OCI-LY3 (cell line): ENCODE measurements at regions not wholly inside any gene's neighbourhood (a gene's known extent, or its start where the extent isn't known, plus 50 kb on each side); places are given as distances from the start of the nearest gene placed in this dataset.

Source experiments
- H2AFZ ChIP-seq: fragments of 200-600, 300-600 bp; shearing (Covaris generic); 2 replicates; pipeline ENCODE4 v1.6.0; 2014; ENCODE audit warnings: antibody characterized with exemption, low read depth, low read length
- H3K27ac ChIP-seq: fragments of 200-600, 300-600 bp; sonication (generic); 2 replicates; pipeline ENCODE4 v1.5.1; 2014; ENCODE audit warnings: mild to moderate bottlenecking, low read length, moderate library complexity, mixed read lengths
- H3K27me3 ChIP-seq: fragments of 200-600, 300-600 bp; sonication (generic); 2 replicates; pipeline ENCODE4 v1.6.1; 2014; ENCODE audit warnings: low read depth, low read length, mixed read lengths
- H3K36me3 ChIP-seq: fragments of 200-600, 300-600 bp; sonication (generic); replicated peaks from 2 replicates; pipeline ENCODE3; 2014; ENCODE audit warnings: low read depth, low read length, mixed read lengths
- H3K4me1 ChIP-seq: fragments of 300-600, 200-600 bp; sonication (generic); 2 replicates; pipeline ENCODE4 v1.6.1; 2014; ENCODE audit warnings: low read length, mixed read lengths
- H3K4me2 ChIP-seq: fragments of 200-600, 300-600 bp; sonication (generic); 2 replicates; pipeline ENCODE4 v1.6.1; 2014; ENCODE audit warnings: low read length, mixed read lengths
- H3K4me3 ChIP-seq: fragments of 300-600, 200-600 bp; sonication (generic); 2 replicates; pipeline ENCODE4 v1.5.1; 2014; ENCODE audit warnings: antibody characterized with exemption, mild to moderate bottlenecking, low read length, moderate library complexity
- H3K79me2 ChIP-seq: fragments of 300-600, 200-600 bp; shearing (Covaris generic); 2 replicates; pipeline ENCODE4 v1.6.1; 2014; ENCODE audit warnings: mild to moderate bottlenecking, low read length, mixed read lengths
- H3K9ac ChIP-seq: fragments of 300-600, 200-600 bp; shearing (Covaris generic); 2 replicates; pipeline ENCODE4 v1.6.0; 2014; ENCODE audit warnings: mild to moderate bottlenecking, low read length, moderate library complexity
- H3K9me3 ChIP-seq: fragments of 200-600, 300-600 bp; shearing (Covaris generic); 2 replicates; pipeline ENCODE4 v1.6.1; 2014; ENCODE audit warnings: low read length, mixed read lengths; ENCODE audit not compliant: insufficient read depth
- H4K20me1 ChIP-seq: fragments of 200-600, 300-600 bp; sonication (generic); 2 replicates; pipeline ENCODE4 v1.6.1; 2016; ENCODE audit warnings: low read length, mixed read lengths; ENCODE audit not compliant: insufficient read depth
- CTCF ChIP-seq: fragments of 200-600, 300-600 bp; sonication (generic); IDR thresholded peaks from 2 replicates; pipeline ENCODE4 v1.5.1; 2014; ENCODE audit warnings: antibody characterized with exemption, low read length, low read depth
- EZH2phosphoT487 ChIP-seq: fragments of 200-600 bp; shearing (Covaris generic); IDR thresholded peaks from 2 replicates; pipeline ENCODE4 v1.6.1; 2018; ENCODE audit warnings: antibody characterized with exemption, mixed run types, low read depth

GRCh38 chr11:70523384-70524095 lies 125.2 kb downstream of the CTTN start:
- H2AFZ ChIP-seq = peak overlapping the region; percentile 34; the same call in 1 of the 2 replicates
- H3K79me2 ChIP-seq = no peaks in the 10 kb centered on the region
- H3K9ac ChIP-seq = peak overlapping the region; percentile 26
- peak overlapping the region; percentile 75 for H3K27ac ChIP-seq
- H3K9me3 ChIP-seq = no peaks in the 10 kb centered on the region
- no peak for TF ChIP-seq EZH2phosphoT487
- TF ChIP-seq CTCF = no peak
- H3K4me3 ChIP-seq = peak overlapping the region; percentile 67
- no peaks in the 10 kb centered on the region for H3K36me3 ChIP-seq
- peak overlapping the region; percentile 85 for H3K4me2 ChIP-seq
- no peaks in the 10 kb centered on the region for H4K20me1 ChIP-seq
- peaks cover under 1% of the 10 kb centered on the region; the same call in 1 of the 2 replicates for H3K27me3 ChIP-seq
- H3K4me1 ChIP-seq = peaks cover 57% of the 10 kb centered on the region

- H3K36me3 ChIP-seq = no peaks in the 10 kb centered on the region
- peak overlapping the region; percentile 38 for H3K9ac ChIP-seq
- H3K27me3 ChIP-seq = no peaks in the 10 kb centered on the region
- H3K9me3 ChIP-seq = no peaks in the 10 kb centered on the region
- peak overlapping the region; percentile 85 for H3K4me2 ChIP-seq
- peaks cover 57% of the 10 kb centered on the region for H3K4me1 ChIP-seq
- no peaks in the 10 kb centered on the region for H4K20me1 ChIP-seq
- peak overlapping the region; percentile 75 for H3K27ac ChIP-seq
- peak overlapping the region; percentile 34 for H2AFZ ChIP-seq
- peak overlapping the region; percentile 67 for H3K4me3 ChIP-seq
- no peaks in the 10 kb centered on the region for H3K79me2 ChIP-seq
- TF ChIP-seq CTCF (peak; percentile 6; the same call in 1 of the 2 replicates), EZH2phosphoT487 (no peak)
Observed at GRCh38 chr11:70524096-70524922, 126.0 kb downstream of the CTTN start.

GRCh38 chr11:70525006-70525405 lies 126.7 kb downstream of the CTTN start:
- Histone ChIP-seq H3K36me3 (no peaks in the 10 kb centered on the region), H3K79me2 (no peaks in the 10 kb centered on the region), H3K4me1 (peaks cover 56% of the 10 kb centered on the region), H3K27ac (peak overlapping the region; percentile 27), H3K27me3 (no peaks in the 10 kb centered on the region), H3K4me3 (peak overlapping the region; percentile 67), H3K9ac (peak overlapping the region; percentile 38; the same call in 1 of the 2 replicates), H2AFZ (no peak overlapping the region; the same call in 1 of the 2 replicates), H3K9me3 (peaks cover 5% of the 10 kb centered on the region; the same call in 1 of the 2 replicates), H4K20me1 (no peaks in the 10 kb centered on the region), H3K4me2 (peak overlapping the region; percentile 85)
- no peak for TF ChIP-seq EZH2phosphoT487
- no peak for TF ChIP-seq CTCF

GRCh38 chr11:70525466-70525865 lies 127.1 kb downstream of the CTTN start:
- Histone ChIP-seq H3K4me2 (peak overlapping the region; percentile 85), H3K27ac (no peak overlapping the region), H3K4me1 (peaks cover 52% of the 10 kb centered on the region), H3K9me3 (peaks cover 5% of the 10 kb centered on the region; the same call in 1 of the 2 replicates), H4K20me1 (no peaks in the 10 kb centered on the region), H3K27me3 (no peaks in the 10 kb centered on the region), H3K79me2 (no peaks in the 10 kb centered on the region), H2AFZ (no peak overlapping the region), H3K4me3 (peak overlapping the region; percentile 67), H3K9ac (peak overlapping the region; percentile 38; the same call in 1 of the 2 replicates), H3K36me3 (no peaks in the 10 kb centered on the region)
- TF ChIP-seq CTCF = no peak
- no peak for TF ChIP-seq EZH2phosphoT487
